Muscle of back (tissue), 3 donors: ENCODE measurements at regions not wholly inside any gene's neighbourhood (a gene's known extent, or its start where the extent isn't known, plus 50 kb on each side); places are given as distances from the start of the nearest gene placed in this dataset.
A peak's percentile ranks its signal among the peaks of the same experiment; 100 is the strongest.

Experiments
- DNase-seq, 3 donors: peaks; one replicate each; pipeline versions ENCODE4 v3.0.0 to v3.0.0-alpha.2; 2013

GRCh38 chr4:74615411-74615810, 170.5 kb downstream of the AREG start:
- no peak for DNase-seq

- DNase-seq = no peak
These were observed 173.2 kb downstream of the AREG start for GRCh38 chr4:74618166-74618565.

GRCh38 chr4:74618659-74619058, 173.7 kb downstream of the AREG start:
- peak in 1 of 3 donors; percentile 16 for DNase-seq

GRCh38 chr4:74619931-74620702, 174.2 kb downstream of the BTC start:
- no peak for DNase-seq

- DNase-seq = no peak
These were observed 172.7 kb downstream of the BTC start for GRCh38 chr4:74621616-74622015.

- peak in 2 of 3 donors; percentile 19 to 27 for DNase-seq
These were observed 171.3 kb downstream of the BTC start for GRCh38 chr4:74623041-74623440.

GRCh38 chr4:74624351-74625151, 169.8 kb downstream of the BTC start:
- peak in 1 of 3 donors; percentile 54 for DNase-seq

- no peak for DNase-seq
These were observed 168.3 kb downstream of the BTC start for GRCh38 chr4:74625981-74626380.

GRCh38 chr4:74627093-74627492, 167.2 kb downstream of the BTC start:
- no peak for DNase-seq

- no peak for DNase-seq
These were observed 166.8 kb downstream of the BTC start for GRCh38 chr4:74627504-74627903.

- no peak for DNase-seq
These were observed 165.3 kb downstream of the BTC start for GRCh38 chr4:74628852-74629620.

GRCh38 chr4:74630551-74630950, 163.8 kb downstream of the BTC start:
- DNase-seq = no peak

- no peak for DNase-seq
These were observed 163.0 kb downstream of the BTC start for GRCh38 chr4:74631338-74631737.

- no peak for DNase-seq
These were observed 162.3 kb downstream of the BTC start for GRCh38 chr4:74631988-74632387.

GRCh38 chr4:74632634-74633033, 161.7 kb downstream of the BTC start:
- DNase-seq = peak in 1 of 3 donors; percentile 33

GRCh38 chr4:74635074-74635473, 159.2 kb downstream of the BTC start:
- DNase-seq = no peak

GRCh38 chr4:74635490-74636123, 158.7 kb downstream of the BTC start:
- DNase-seq = no peak

- no peak for DNase-seq
These were observed 156.3 kb downstream of the BTC start for GRCh38 chr4:74638001-74638400.

- no peak for DNase-seq
These were observed 155.6 kb downstream of the BTC start for GRCh38 chr4:74638689-74639088.

- DNase-seq = peak in 1 of 3 donors; percentile 19
These were observed 154.0 kb downstream of the BTC start for GRCh38 chr4:74640111-74640903.

- DNase-seq = no peak
These were observed 152.3 kb downstream of the BTC start for GRCh38 chr4:74642006-74642405.
